H1 (cell line): ENCODE measurements at regions not wholly inside any gene's neighbourhood (a gene's known extent, or its start where the extent isn't known, plus 50 kb on each side); places are given as distances from the start of the nearest gene placed in this dataset.

Experiments
- CTCF ChIA-PET: fragments of 300-600 bp; sonication (Branson Sonifier 250); formaldehyde crosslinking; loops from one replicate; lab custom pipeline; 2021; ENCODE audit not compliant: partially characterized antibody; lab: Charles Lee
- POLR2A ChIA-PET: fragments of 300-600 bp; sonication (Branson Sonifier 250); formaldehyde crosslinking; loops from one replicate; lab custom pipeline; 2021; ENCODE audit warnings: inconsistent platforms; ENCODE audit not compliant: partially characterized antibody; lab: Charles Lee
- DNase-seq, 2 experiments: peaks; one replicate each; pipeline versions ENCODE4 v3.0.0 to v3.0.0-alpha.2; 2010 to 2022; ENCODE audit warnings: low spot score in 2 of 2, low read depth in 1 of 2, mixed read lengths in 1 of 2
- FAIRE-seq: peaks from 2 replicates; lab custom pipeline; 2011; peaks lifted over from hg19 to GRCh38; lab: Jason Lieb, UNC
- H2AFZ ChIP-seq: 2 replicates; pipeline ENCODE4 v1.8.1; 2012; ENCODE audit warnings: low read length, inconsistent platforms
- H2AK5ac ChIP-seq: 2 replicates; pipeline ENCODE4 v1.6.1; 2013; ENCODE audit warnings: low read depth, low read length
- H2BK120ac ChIP-seq: replicated peaks from 2 replicates; pipeline ENCODE3; 2013; ENCODE audit warnings: low read depth, low read length, inconsistent platforms
- H2BK12ac ChIP-seq: 2 replicates; pipeline ENCODE4 v1.6.1; 2013; ENCODE audit warnings: low read depth, low read length
- H2BK15ac ChIP-seq: 2 replicates; pipeline ENCODE4 v1.6.1; 2013; ENCODE audit warnings: low read length
- H2BK20ac ChIP-seq: 2 replicates; pipeline ENCODE4 v1.6.1; 2013; ENCODE audit warnings: low read length
- H2BK5ac ChIP-seq: 2 replicates; pipeline ENCODE4 v1.6.1; 2013; ENCODE audit warnings: low read depth, low read length
- H3K14ac ChIP-seq: 2 replicates; pipeline ENCODE4 v1.6.1; 2013; ENCODE audit warnings: inconsistent platforms; ENCODE audit not compliant: insufficient read length
- H3K18ac ChIP-seq: 2 replicates; pipeline ENCODE4 v1.6.1; 2013; ENCODE audit warnings: low read length; ENCODE audit errors: extremely low read depth
- H3K23ac ChIP-seq: 2 replicates; pipeline ENCODE4 v1.6.1; 2013; ENCODE audit warnings: inconsistent platforms; ENCODE audit not compliant: insufficient read length
- H3K23me2 ChIP-seq: 2 replicates; pipeline ENCODE4 v1.6.1; 2013; ENCODE audit warnings: low read depth, low read length
- H3K27ac ChIP-seq: 2 replicates; pipeline ENCODE4 v1.6.1; 2011; ENCODE audit warnings: low read depth, low read length, inconsistent platforms
- H3K27me3 ChIP-seq, 4 experiments: replicated peaks in 1 of 4; 1 replicate in 1 of 4; 2 replicates in 3 of 4; pipeline versions ENCODE4 v1.6.1 to v1.8.1; 2011 to 2013; ENCODE audit warnings: low read length in 3 of 4, mild to moderate bottlenecking in 3 of 4, inconsistent platforms in 2 of 4, mixed read lengths in 2 of 4, moderate library complexity in 1 of 4; ENCODE audit not compliant: control insufficient read depth in 3 of 4, insufficient read depth in 3 of 4; ENCODE audit errors: extremely low read depth in 1 of 4
- H3K36me3 ChIP-seq, 4 experiments: 2 replicates each; pipeline versions ENCODE4 v1.6.1 to v1.8.1; 2011 to 2013; ENCODE audit warnings: mild to moderate bottlenecking in 4 of 4, low read length in 3 of 4, moderate library complexity in 2 of 4, control low read depth in 1 of 4, inconsistent platforms in 1 of 4; ENCODE audit not compliant: insufficient read depth in 4 of 4, control insufficient read depth in 2 of 4
- H3K4ac ChIP-seq: replicated peaks from 2 replicates; pipeline ENCODE3; 2013; ENCODE audit warnings: low read length, low read depth, mixed read lengths, inconsistent platforms; ENCODE audit not compliant: insufficient read length
- H3K4me1 ChIP-seq, 4 experiments: replicated peaks in 1 of 4; 1 replicate in 1 of 4; 2 replicates in 3 of 4; pipeline versions ENCODE4 v1.6.1 to v1.8.1; 2011 to 2013; ENCODE audit warnings: low read length in 3 of 4, inconsistent platforms in 2 of 4, mixed read lengths in 1 of 4; ENCODE audit not compliant: insufficient read depth in 4 of 4, control insufficient read depth in 3 of 4
- H3K4me2 ChIP-seq, 2 experiments: 2 replicates each; pipeline versions ENCODE4 v1.6.1 to v1.8.1; 2011 to 2013; ENCODE audit warnings: low read depth in 2 of 2, low read length in 2 of 2, control low read depth in 1 of 2, inconsistent platforms in 1 of 2, mild to moderate bottlenecking in 1 of 2; ENCODE audit not compliant: insufficient read depth in 1 of 2
- H3K4me3 ChIP-seq, 4 experiments: fragments of 200-600, 300-600 bp in 1 of 4; sonication (generic), shearing (Covaris generic), sonication (Bioruptor Twin) in 1 of 4; 2 replicates each; pipeline versions ENCODE4 v1.5.1 to v1.8.1; 2011 to 2016; ENCODE audit warnings: low read length in 4 of 4, low read depth in 3 of 4, control low read depth in 2 of 4, inconsistent platforms in 2 of 4, mild to moderate bottlenecking in 2 of 4, mixed read lengths in 1 of 4, moderate library complexity in 1 of 4; ENCODE audit not compliant: insufficient read depth in 2 of 4; ENCODE audit errors: extremely low read depth in 1 of 4
- H3K56ac ChIP-seq: replicated peaks from 2 replicates; pipeline ENCODE3; 2013; ENCODE audit warnings: low read depth, mild to moderate bottlenecking, mixed read lengths, low read length, inconsistent platforms; ENCODE audit not compliant: insufficient read length
- H3K79me1 ChIP-seq: 2 replicates; pipeline ENCODE4 v1.6.1; 2013; ENCODE audit warnings: low read depth, low read length, control low read depth
- H3K79me2 ChIP-seq, 2 experiments: 2 replicates each; pipeline versions ENCODE4 v1.6.1 to v1.8.1; 2012 to 2013; ENCODE audit warnings: low read length in 2 of 2, mild to moderate bottlenecking in 2 of 2, inconsistent platforms in 1 of 2; ENCODE audit not compliant: insufficient read depth in 2 of 2, control insufficient read depth in 1 of 2
- H3K9ac ChIP-seq, 4 experiments: replicated peaks in 1 of 4; 1 replicate in 1 of 4; 2 replicates in 3 of 4; pipeline versions ENCODE4 v1.6.1 to v1.8.1; 2011 to 2013; ENCODE audit warnings: low read depth in 3 of 4, low read length in 3 of 4, control low read depth in 2 of 4, mild to moderate bottlenecking in 2 of 4, moderate library complexity in 2 of 4, inconsistent platforms in 1 of 4; ENCODE audit errors: extremely low read depth in 1 of 4
- H3K9me3 ChIP-seq, 2 experiments: 2 replicates each; pipeline versions ENCODE4 v1.6.1 to v1.8.1; 2012 to 2013; ENCODE audit warnings: mild to moderate bottlenecking in 2 of 2, moderate library complexity in 2 of 2, control low read depth in 1 of 2, inconsistent platforms in 1 of 2, low read depth in 1 of 2, low read length in 1 of 2, mixed read lengths in 1 of 2; ENCODE audit not compliant: insufficient read depth in 2 of 2
- H4K20me1 ChIP-seq, 2 experiments: replicated peaks in 1 of 2; 2 replicates each; pipeline versions ENCODE3 to v1.8.1; 2011 to 2013; ENCODE audit warnings: inconsistent platforms in 2 of 2, low read length in 2 of 2, mild to moderate bottlenecking in 1 of 2; ENCODE audit not compliant: insufficient read depth in 2 of 2, control insufficient read depth in 1 of 2
- H4K5ac ChIP-seq: 2 replicates; pipeline ENCODE4 v1.6.1; 2013; ENCODE audit warnings: low read length, low read depth, mixed read lengths, inconsistent platforms; ENCODE audit not compliant: insufficient read length
- H4K8ac ChIP-seq: 2 replicates; pipeline ENCODE4 v1.8.0; 2013; ENCODE audit warnings: mild to moderate bottlenecking, moderate library complexity, low read length, inconsistent platforms; ENCODE audit not compliant: insufficient read depth; ENCODE audit errors: extremely low read depth
- H4K91ac ChIP-seq: replicated peaks from 2 replicates; pipeline ENCODE3; 2013; ENCODE audit warnings: low read length, mixed read lengths, inconsistent platforms; ENCODE audit not compliant: insufficient read length
- ASH2L ChIP-seq: fragments of 200-600, 300-600 bp; sonication (generic); IDR thresholded peaks from one replicate; pipeline ENCODE4 v1.7.1; 2017; ENCODE audit warnings: low read length
- CBX8 ChIP-seq: fragments of 300-800, 300-1000 bp; sonication (generic); IDR thresholded peaks from 2 replicates; pipeline ENCODE4 v1.7.1; 2016; ENCODE audit warnings: low read depth, low read length, borderline replicate concordance
- CEBPB ChIP-seq: IDR thresholded peaks from 2 replicates; pipeline ENCODE4 v1.6.1; 2012; ENCODE audit warnings: low read depth, low read length
- FOSL1 ChIP-seq: IDR thresholded peaks from 2 replicates; pipeline ENCODE4 v1.6.1; 2011; ENCODE audit warnings: mild to moderate bottlenecking, low read depth, low read length, moderate library complexity; ENCODE audit not compliant: insufficient read depth
- JUN ChIP-seq: IDR thresholded peaks from 2 replicates; pipeline ENCODE4 v1.6.1; 2011; ENCODE audit warnings: low read depth, mild to moderate bottlenecking, improper control_type of control experiment, low read length
- JUND ChIP-seq: IDR thresholded peaks from 2 replicates; pipeline ENCODE4 v1.6.1; 2011; ENCODE audit warnings: mild to moderate bottlenecking, improper control_type of control experiment, low read length
- MAFK ChIP-seq: IDR thresholded peaks from 2 replicates; pipeline ENCODE4 v1.6.1; 2012; ENCODE audit warnings: low read depth, mild to moderate bottlenecking, improper control_type of control experiment, low read length
- PHF8 ChIP-seq: fragments of 200-600 bp; sonication (generic); conservative IDR thresholded peaks from 2 replicates; pipeline ENCODE4 v1.7.1; 2012; ENCODE audit warnings: low read depth, mild to moderate bottlenecking, inconsistent platforms, low read length, moderate library complexity
- POLR2A ChIP-seq, 2 experiments: IDR thresholded peaks; 1 replicate in 1 of 2; 2 replicates in 1 of 2; pipeline ENCODE4 v1.6.1; 2011; ENCODE audit warnings: low read depth in 2 of 2, low read length in 2 of 2, mild to moderate bottlenecking in 2 of 2; ENCODE audit errors: control extremely low read depth in 1 of 2
- SIRT6 ChIP-seq: IDR thresholded peaks from one replicate; pipeline ENCODE4 v1.7.1; 2012; ENCODE audit warnings: low read length, inconsistent platforms
- SUZ12 ChIP-seq: fragments of 200-600 bp; sonication (generic); IDR thresholded peaks from 2 replicates; pipeline ENCODE4 v1.6.1; 2012; ENCODE audit warnings: mild to moderate bottlenecking, inconsistent platforms, low read length, moderate library complexity, mixed read lengths
- TAF1 ChIP-seq: IDR thresholded peaks from 2 replicates; pipeline ENCODE4 v1.6.1; 2011; ENCODE audit warnings: mild to moderate bottlenecking, low read depth, low read length
- YY1 ChIP-seq: IDR thresholded peaks from 2 replicates; pipeline ENCODE4 v1.6.1; 2011; ENCODE audit warnings: low read depth, mild to moderate bottlenecking, low read length
- WGBS, 2 experiments: shearing (Covaris generic) in 1 of 2; methylation state at CpG; one replicate each; pipeline versions ENCODE4 v1.1.6 to v1.1.7; 2013 to 2015; ENCODE audit warnings: low lambda C conversion rate in 2 of 2, mixed read lengths in 2 of 2, inconsistent platforms in 1 of 2, low coverage in 1 of 2, missing lambda C conversion rate in 1 of 2; ENCODE audit not compliant: insufficient replicate concordance in 2 of 2, insufficient coverage in 1 of 2, insufficient read length in 1 of 2; ENCODE audit errors: extremely low coverage in 1 of 2, missing lambda C conversion rate in 1 of 2; 5-methylcytosine and 5-hydroxymethylcytosine counted together
- TF ChIP-seq, protein P1 (sequence below): IDR thresholded peaks from 2 replicates; pipeline ENCODE4 v1.6.1; 2012; ENCODE audit warnings: inconsistent platforms
- TF ChIP-seq, protein P2 (sequence below): IDR thresholded peaks from 2 replicates; pipeline ENCODE4 v1.6.1; 2011; ENCODE audit warnings: low read length, improper control_type of control experiment

DNA sequence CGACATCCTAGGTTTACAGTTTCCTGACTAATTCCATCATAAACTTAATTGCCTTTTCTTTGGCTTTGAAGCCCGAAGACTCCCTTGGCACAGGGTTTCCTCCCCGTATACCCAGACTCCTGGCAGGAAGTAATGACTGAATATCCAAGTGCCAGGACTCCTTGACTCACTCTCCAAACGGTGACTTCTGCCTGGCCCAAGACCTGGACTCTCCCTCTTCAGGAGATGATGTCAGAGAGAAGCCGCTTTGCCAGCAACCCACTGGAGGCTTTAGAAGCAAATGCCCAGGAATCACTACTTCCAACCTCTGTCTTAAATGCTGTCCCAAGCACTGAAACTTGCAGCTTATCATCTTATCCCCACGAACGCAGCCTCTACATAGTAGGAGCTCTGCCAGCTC lies 146.5 kb downstream of the RGS9 start:
- no peak overlapping the region for H3K4me3 ChIP-seq
- H3K4me1 ChIP-seq = peaks cover 0 to 1% (median 0%) of the 10 kb centered on the region in 4 experiments; a peak in 2 of 7 replicates
- no peak overlapping the region for H3K9ac ChIP-seq
- ChIA-PET POLR2A (no interaction called here), CTCF (interaction anchor here (0.8 to 1.1 kb wide), 3 partner anchors 9 to 511 kb away, joined by 3 read pairs; no protein-coding TSS in a partner anchor)
- FAIRE-seq (no peak), DNase-seq (no peak)
- no peak overlapping the region for H2AK5ac ChIP-seq
- H3K27me3 ChIP-seq = no peaks in the 10 kb centered on the region
- H3K9me3 ChIP-seq = no peaks in the 10 kb centered on the region
- no peaks in the 10 kb centered on the region for H3K79me1 ChIP-seq
- no peak overlapping the region for H2BK120ac ChIP-seq
- H3K23ac ChIP-seq = no peak overlapping the region
- H2BK12ac ChIP-seq = no peak overlapping the region
- no peaks in the 10 kb centered on the region for H3K79me2 ChIP-seq
- no peaks in the 10 kb centered on the region for H3K23me2 ChIP-seq
- no peak overlapping the region for H2BK20ac ChIP-seq
- TF ChIP-seq CEBPB (no peak), FOSL1 (no peak), TAF1 (no peak), YY1 (no peak), POLR2A (IDR thresholded peaks at IDR 0.05; ENCODE audit: control extremely low read depth in 1 of 2, low read depth in 2 of 2, low read length in 2 of 2) (no peak), PHF8 (no peak), SIRT6 (no peak), CBX8 (no peak), JUND (no peak), SUZ12 (no peak), JUN (no peak), ASH2L (no peak), MAFK (no peak)
- TF ChIP-seq, protein P1, sequence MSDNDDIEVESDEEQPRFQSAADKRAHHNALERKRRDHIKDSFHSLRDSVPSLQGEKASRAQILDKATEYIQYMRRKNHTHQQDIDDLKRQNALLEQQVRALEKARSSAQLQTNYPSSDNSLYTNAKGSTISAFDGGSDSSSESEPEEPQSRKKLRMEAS = no peak
- TF ChIP-seq, protein P2, sequence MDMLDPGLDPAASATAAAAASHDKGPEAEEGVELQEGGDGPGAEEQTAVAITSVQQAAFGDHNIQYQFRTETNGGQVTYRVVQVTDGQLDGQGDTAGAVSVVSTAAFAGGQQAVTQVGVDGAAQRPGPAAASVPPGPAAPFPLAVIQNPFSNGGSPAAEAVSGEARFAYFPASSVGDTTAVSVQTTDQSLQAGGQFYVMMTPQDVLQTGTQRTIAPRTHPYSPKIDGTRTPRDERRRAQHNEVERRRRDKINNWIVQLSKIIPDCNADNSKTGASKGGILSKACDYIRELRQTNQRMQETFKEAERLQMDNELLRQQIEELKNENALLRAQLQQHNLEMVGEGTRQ = no peak
- no peak overlapping the region for H3K14ac ChIP-seq
- H2BK5ac ChIP-seq = no peak overlapping the region
- no peak overlapping the region for H4K8ac ChIP-seq
- no peaks in the 10 kb centered on the region for H3K36me3 ChIP-seq
- no peak overlapping the region for H3K4me2 ChIP-seq
- no peak overlapping the region for H4K5ac ChIP-seq
- H3K27ac ChIP-seq = no peak overlapping the region
- no peak overlapping the region for H3K56ac ChIP-seq
- H4K91ac ChIP-seq = no peak overlapping the region
- no peak overlapping the region for H3K18ac ChIP-seq
- no peak overlapping the region for H2BK15ac ChIP-seq
- no peak overlapping the region for H3K4ac ChIP-seq
- H2AFZ ChIP-seq = no peak overlapping the region
- WGBS, 2 experiments = 83% methylated on average over 7 of the region's 7 CpGs; no CpG with 5 or more reads in 1 of the 2 experiments
- no peaks in the 10 kb centered on the region for H4K20me1 ChIP-seq
